CD4-positive, alpha-beta memory T cell (primary cell): ENCODE measurements at regions not wholly inside any gene's neighbourhood (a gene's known extent, or its start where the extent isn't known, plus 50 kb on each side); places are given as distances from the start of the nearest gene placed in this dataset.
A peak's percentile ranks its signal among the peaks of the same experiment; 100 is the strongest.

Source experiments
- CTCF ChIA-PET: fragments of 350-600 bp; sonication (Branson Sonifier 250); formaldehyde crosslinking; loops from one replicate; lab custom pipeline; 2021; ENCODE audit warnings: inconsistent platforms; ENCODE audit not compliant: partially characterized antibody; lab: Charles Lee
- POLR2A ChIA-PET: fragments of 350-600 bp; sonication (Branson Sonifier 250); formaldehyde crosslinking; loops from one replicate; lab custom pipeline; 2021; ENCODE audit not compliant: partially characterized antibody; lab: Charles Lee
- DNase-seq, 5 donors: peaks; one replicate each; pipeline versions ENCODE4 v3.0.0 to v3.0.0-alpha.2; 2020 to 2022; ENCODE audit warnings: mixed read lengths in 1 of 5
- H3K27ac ChIP-seq: one replicate; pipeline ENCODE4 v1.7.0; 2013; ENCODE audit warnings: low read depth, low read length
- H3K27me3 ChIP-seq: 2 replicates; pipeline ENCODE4 v1.7.0; 2013; ENCODE audit warnings: mild to moderate bottlenecking, low read length, moderate library complexity; ENCODE audit not compliant: insufficient read depth
- H3K36me3 ChIP-seq: 2 replicates; pipeline ENCODE4 v1.7.0; 2013; ENCODE audit warnings: mild to moderate bottlenecking, low read length, moderate library complexity; ENCODE audit not compliant: insufficient read depth
- H3K4me1 ChIP-seq: 2 replicates; pipeline ENCODE4 v1.7.0; 2013; ENCODE audit warnings: mild to moderate bottlenecking, low read length, moderate library complexity; ENCODE audit not compliant: insufficient read depth
- H3K4me3 ChIP-seq, 2 donors: one replicate each; pipeline ENCODE4 v1.7.0; 2013; ENCODE audit warnings: low read length in 2 of 2, mild to moderate bottlenecking in 1 of 2
- H3K9me3 ChIP-seq, 2 donors: one replicate each; pipeline ENCODE4 v1.7.0; 2013; ENCODE audit warnings: low read length in 2 of 2, control low read depth in 1 of 2; ENCODE audit not compliant: control insufficient read depth in 1 of 2
- H3K27ac Mint-ChIP-seq, 7 donors: one replicate each; pipeline ENCODE4 v1.8.0; 2020 to 2021; ENCODE audit warnings: mixed read lengths in 7 of 7, mild to moderate bottlenecking in 6 of 7, inconsistent platforms in 3 of 7, moderate library complexity in 3 of 7
- H3K27me3 Mint-ChIP-seq, 2 donors: one replicate each; pipeline ENCODE4 v1.8.0; 2020 to 2021; ENCODE audit warnings: mixed read lengths in 2 of 2
- H3K36me3 Mint-ChIP-seq, 2 donors: one replicate each; pipeline ENCODE4 v1.8.0; 2020 to 2021; ENCODE audit warnings: mixed read lengths in 2 of 2, inconsistent platforms in 1 of 2, mild to moderate bottlenecking in 1 of 2
- H3K4me1 Mint-ChIP-seq, 4 donors: one replicate each; pipeline ENCODE4 v1.8.0; 2020 to 2021; ENCODE audit warnings: mixed read lengths in 4 of 4, mild to moderate bottlenecking in 1 of 4
- H3K4me3 Mint-ChIP-seq, 8 donors: one replicate each; pipeline ENCODE4 v1.8.0; 2020 to 2021; ENCODE audit warnings: mixed read lengths in 8 of 8, mild to moderate bottlenecking in 7 of 8, moderate library complexity in 6 of 8, inconsistent platforms in 3 of 8
- H3K9me3 Mint-ChIP-seq, 8 donors: one replicate each; pipeline ENCODE4 v1.8.0; 2020 to 2021; ENCODE audit warnings: mixed read lengths in 8 of 8, mild to moderate bottlenecking in 5 of 8, inconsistent platforms in 3 of 8, moderate library complexity in 1 of 8
- intact Hi-C: fragments of 100-400 bp; cut with micrococcal nuclease; formaldehyde crosslinking; loops from one replicate; pipeline ENCODE4 v1.15.1; 2023

GRCh38 chr10:62638062-62638477 lies 166.4 kb upstream of the ADO start:
- CTCF ChIA-PET: interaction anchor here (0.7 to 11.0 kb wide), 11 partner anchors 13 to 446 kb away, joined by 3 to 166 read pairs (median 4); partner anchors contain the start of genes ADO and EGR2
- Mint-ChIP-seq H3K36me3 (no peaks in the 10 kb centered on the region), H3K4me3 (no peak overlapping the region)

GRCh38 chr10:62639144-62639543 lies 165.4 kb upstream of the ADO start:
- no peak for DNase-seq
- peak overlapping the region in 1 of 8 donors; percentile 18 for H3K4me3 Mint-ChIP-seq
- peak overlapping the region in 4 of 7 donors; percentile 44 to 86 (median 72) for H3K27ac Mint-ChIP-seq
- H3K36me3 Mint-ChIP-seq: no peaks in the 10 kb centered on the region
- Histone ChIP-seq H3K36me3 (no peaks in the 10 kb centered on the region), H3K4me3 (no peak overlapping the region), H3K27me3 (no peaks in the 10 kb centered on the region), H3K27ac (no peak overlapping the region), H3K4me1 (peaks cover 34% of the 10 kb centered on the region), H3K9me3 (no peaks in the 10 kb centered on the region)
- no peaks in the 10 kb centered on the region for H3K27me3 Mint-ChIP-seq
- H3K9me3 Mint-ChIP-seq: no peaks in the 10 kb centered on the region
- intact Hi-C loops: no loop called here
- ChIA-PET CTCF (interaction anchor here (1.4 to 11.0 kb wide), 2 partner anchors 94 to 179 kb away, joined by 4 to 166 read pairs; partner anchors contain the start of gene EGR2), POLR2A (interaction anchor here (1.3 to 7.1 kb wide), 4 partner anchors 42 to 178 kb away, joined by 3 to 84 read pairs (median 10); partner anchors contain the start of gene EGR2)
- peaks cover 2 to 15% (median 11%) of the 10 kb centered on the region in 4 donors for H3K4me1 Mint-ChIP-seq

More at GRCh38 chr10:62638062-62638477, 166.4 kb upstream of the ADO start:
- H3K9me3 ChIP-seq: no peaks in the 10 kb centered on the region
- H3K4me1 Mint-ChIP-seq: peaks cover 3 to 18% (median 13%) of the 10 kb centered on the region in 4 donors
- peaks cover 35% of the 10 kb centered on the region for H3K4me1 ChIP-seq
- no peak overlapping the region for H3K27ac Mint-ChIP-seq
- no peaks in the 10 kb centered on the region for H3K36me3 ChIP-seq
- peak overlapping the region; percentile 78 for H3K27ac ChIP-seq
- POLR2A ChIA-PET: interaction anchor here (0.9 to 7.1 kb wide), 14 partner anchors 9 to 630 kb away, joined by 3 to 84 read pairs (median 4); partner anchors contain the start of genes ADO, EGR2 and NRBF2
- DNase-seq: peak in 2 of 5 donors; percentile 19 to 54
- intact Hi-C loops: no loop called here
- no peaks in the 10 kb centered on the region for H3K9me3 Mint-ChIP-seq
- H3K27me3 ChIP-seq: no peaks in the 10 kb centered on the region
- H3K4me3 ChIP-seq: peak overlapping the region; percentile 31 to 34
- no peaks in the 10 kb centered on the region for H3K27me3 Mint-ChIP-seq

- Histone ChIP-seq H3K36me3 (no peaks in the 10 kb centered on the region), H3K27me3 (no peaks in the 10 kb centered on the region), H3K4me1 (peaks cover 28% of the 10 kb centered on the region), H3K9me3 (no peaks in the 10 kb centered on the region), H3K27ac (no peak overlapping the region), H3K4me3 (no peak overlapping the region)
- intact Hi-C loops: no loop called here
- DNase-seq: no peak
- H3K4me3 Mint-ChIP-seq: no peak overlapping the region
- no peak overlapping the region for H3K27ac Mint-ChIP-seq
- no peaks in the 10 kb centered on the region for H3K36me3 Mint-ChIP-seq
- H3K4me1 Mint-ChIP-seq: peaks cover 0 to 5% (median under 1%) of the 10 kb centered on the region in 4 donors
- H3K9me3 Mint-ChIP-seq: no peaks in the 10 kb centered on the region
- H3K27me3 Mint-ChIP-seq: no peaks in the 10 kb centered on the region
- POLR2A ChIA-PET: interaction anchor here (7.1 kb wide), 1 partner anchor 177 kb away, joined by 84 read pairs; the partner anchor contains the start of gene EGR2
- CTCF ChIA-PET: interaction anchor here (0.7 to 11.0 kb wide), 2 partner anchors 178 to 517 kb away, joined by 3 to 166 read pairs; partner anchors contain the start of gene EGR2
Observed at GRCh38 chr10:62640411-62640810, 164.1 kb upstream of the ADO start.

GRCh38 chr10:62643606-62644587 lies 160.6 kb upstream of the ADO start:
- Mint-ChIP-seq H3K9me3 (no peaks in the 10 kb centered on the region), H3K27me3 (no peaks in the 10 kb centered on the region), H3K27ac (no peak overlapping the region), H3K4me3 (no peak overlapping the region), H3K4me1 (peaks cover 5 to 15% (median 12%) of the 10 kb centered on the region in 4 donors), H3K36me3 (no peaks in the 10 kb centered on the region)
- ChIA-PET POLR2A (no interaction called here), CTCF (no interaction called here)
- no peak overlapping the region for H3K27ac ChIP-seq
- no peaks in the 10 kb centered on the region for H3K36me3 ChIP-seq
- H3K9me3 ChIP-seq: no peaks in the 10 kb centered on the region
- DNase-seq: no peak
- intact Hi-C loops: no loop called here
- H3K27me3 ChIP-seq: no peaks in the 10 kb centered on the region
- peaks cover 10% of the 10 kb centered on the region for H3K4me1 ChIP-seq
- H3K4me3 ChIP-seq: no peak overlapping the region

- Mint-ChIP-seq H3K4me3 (peak overlapping the region in 2 of 8 donors; percentile 1 to 23), H3K9me3 (no peaks in the 10 kb centered on the region), H3K27me3 (no peaks in the 10 kb centered on the region), H3K4me1 (peaks cover 5 to 15% (median 9%) of the 10 kb centered on the region in 4 donors), H3K27ac (peak overlapping the region in 1 of 7 donors; percentile 2), H3K36me3 (no peaks in the 10 kb centered on the region)
- ChIA-PET POLR2A (interaction anchor here (0.9 to 2.2 kb wide), 2 partner anchors 10 to 20 kb away, joined by 3 to 10 read pairs; no protein-coding TSS in a partner anchor), CTCF (interaction anchor here (0.6 to 2.1 kb wide), 3 partner anchors 14 to 171 kb away, joined by 3 to 6 read pairs (median 4); no protein-coding TSS in a partner anchor)
- Histone ChIP-seq H3K4me1 (peaks cover 10% of the 10 kb centered on the region), H3K36me3 (no peaks in the 10 kb centered on the region), H3K4me3 (no peak overlapping the region), H3K27me3 (no peaks in the 10 kb centered on the region), H3K27ac (no peak overlapping the region), H3K9me3 (no peaks in the 10 kb centered on the region)
- no peak for DNase-seq
- intact Hi-C loops: no loop called here
Observed at GRCh38 chr10:62647375-62648092, 157.0 kb upstream of the ADO start.

- no peaks in the 10 kb centered on the region for H3K36me3 ChIP-seq
- H3K36me3 Mint-ChIP-seq: no peaks in the 10 kb centered on the region
- H3K4me1 ChIP-seq: peaks cover 10% of the 10 kb centered on the region
- no peaks in the 10 kb centered on the region for H3K9me3 ChIP-seq
- CTCF ChIA-PET: interaction anchor here (2.1 kb wide), 1 partner anchor 170 kb away, joined by 6 read pairs; no protein-coding TSS in a partner anchor
- H3K27ac Mint-ChIP-seq: no peak overlapping the region
- POLR2A ChIA-PET: no interaction called here
- H3K4me1 Mint-ChIP-seq: peaks cover 5 to 15% (median 9%) of the 10 kb centered on the region in 4 donors
- intact Hi-C loops: no loop called here
- H3K4me3 Mint-ChIP-seq: no peak overlapping the region
- no peaks in the 10 kb centered on the region for H3K27me3 ChIP-seq
- no peak for DNase-seq
- H3K27ac ChIP-seq: no peak overlapping the region
- H3K9me3 Mint-ChIP-seq: no peaks in the 10 kb centered on the region
- no peak overlapping the region for H3K4me3 ChIP-seq
- H3K27me3 Mint-ChIP-seq: no peaks in the 10 kb centered on the region
Observed at GRCh38 chr10:62648921-62649320, 155.6 kb upstream of the ADO start.
